ENCODE measurements at regions not wholly inside any gene's neighbourhood (a gene's known extent, or its start where the extent isn't known, plus 50 kb on each side); places are given as distances from the start of the nearest gene placed in this dataset.

GRCh38 chr2:71736986-71737385 is 283.6 kb downstream of the DYSF start:
- DNase-seq (ENCODE audit: low spot score) (no peak), ATAC-seq (no peak)
- Mint-ChIP-seq H3K36me3 (ENCODE audit: low read depth) (no peaks in the 10 kb centered on the region; the same call in 2 of the 3 replicates), H3K9me3 (peaks cover 9% of the 10 kb centered on the region), H3K27ac (no peak overlapping the region), H3K27me3 (ENCODE audit: insufficient read depth, low read depth, poor library complexity) (peaks cover 8% of the 10 kb centered on the region), H3K4me1 (no peaks in the 10 kb centered on the region; the same call in 2 of the 3 replicates), H3K4me3 (no peak overlapping the region)
- Histone ChIP-seq H3K79me2 (replicated peaks; ENCODE audit: insufficient read depth) (no peaks in the 10 kb centered on the region), H3K4me1 (ENCODE audit: insufficient read depth) (no peaks in the 10 kb centered on the region), H3K4me2 (no peak overlapping the region), H3K9me2 (ENCODE audit: insufficient read depth) (peaks cover 3% of the 10 kb centered on the region), H4K20me1 (replicated peaks; ENCODE audit: insufficient read depth) (no peaks in the 10 kb centered on the region), H3K4me3 (no peak overlapping the region), H2AFZ (no peak overlapping the region), H3K27me3 (ENCODE audit: insufficient read depth) (no peaks in the 10 kb centered on the region), H3K27ac (ENCODE audit: low read depth) (no peak overlapping the region), H3K36me3 (ENCODE audit: insufficient read depth) (no peaks in the 10 kb centered on the region), H3F3A (replicated peaks; ENCODE audit: low read depth) (no peaks in the 10 kb centered on the region)
- TF ChIP-seq, protein P1, sequence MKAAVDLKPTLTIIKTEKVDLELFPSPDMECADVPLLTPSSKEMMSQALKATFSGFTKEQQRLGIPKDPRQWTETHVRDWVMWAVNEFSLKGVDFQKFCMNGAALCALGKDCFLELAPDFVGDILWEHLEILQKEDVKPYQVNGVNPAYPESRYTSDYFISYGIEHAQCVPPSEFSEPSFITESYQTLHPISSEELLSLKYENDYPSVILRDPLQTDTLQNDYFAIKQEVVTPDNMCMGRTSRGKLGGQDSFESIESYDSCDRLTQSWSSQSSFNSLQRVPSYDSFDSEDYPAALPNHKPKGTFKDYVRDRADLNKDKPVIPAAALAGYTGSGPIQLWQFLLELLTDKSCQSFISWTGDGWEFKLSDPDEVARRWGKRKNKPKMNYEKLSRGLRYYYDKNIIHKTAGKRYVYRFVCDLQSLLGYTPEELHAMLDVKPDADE (IDR thresholded peaks at IDR 0.05): no peak
- TF ChIP-seq ZNF331 (CRISPR knock-in tag; IDR thresholded peaks at IDR 0.05; ENCODE audit: low read depth): no peak
- TF ChIP-seq, protein P2, sequence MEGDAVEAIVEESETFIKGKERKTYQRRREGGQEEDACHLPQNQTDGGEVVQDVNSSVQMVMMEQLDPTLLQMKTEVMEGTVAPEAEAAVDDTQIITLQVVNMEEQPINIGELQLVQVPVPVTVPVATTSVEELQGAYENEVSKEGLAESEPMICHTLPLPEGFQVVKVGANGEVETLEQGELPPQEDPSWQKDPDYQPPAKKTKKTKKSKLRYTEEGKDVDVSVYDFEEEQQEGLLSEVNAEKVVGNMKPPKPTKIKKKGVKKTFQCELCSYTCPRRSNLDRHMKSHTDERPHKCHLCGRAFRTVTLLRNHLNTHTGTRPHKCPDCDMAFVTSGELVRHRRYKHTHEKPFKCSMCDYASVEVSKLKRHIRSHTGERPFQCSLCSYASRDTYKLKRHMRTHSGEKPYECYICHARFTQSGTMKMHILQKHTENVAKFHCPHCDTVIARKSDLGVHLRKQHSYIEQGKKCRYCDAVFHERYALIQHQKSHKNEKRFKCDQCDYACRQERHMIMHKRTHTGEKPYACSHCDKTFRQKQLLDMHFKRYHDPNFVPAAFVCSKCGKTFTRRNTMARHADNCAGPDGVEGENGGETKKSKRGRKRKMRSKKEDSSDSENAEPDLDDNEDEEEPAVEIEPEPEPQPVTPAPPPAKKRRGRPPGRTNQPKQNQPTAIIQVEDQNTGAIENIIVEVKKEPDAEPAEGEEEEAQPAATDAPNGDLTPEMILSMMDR (conservative IDR thresholded peaks at IDR 0.05; ENCODE audit: low read depth in 2 of 2): no peak
- TF ChIP-seq JUNB (IDR thresholded peaks at IDR 0.05; ENCODE audit: unreplicated experiment): no peak
- TF ChIP-seq ZNF114 (CRISPR knock-in tag; IDR thresholded peaks at IDR 0.05): no peak
- TF ChIP-seq CREB1 (CRISPR knock-in tag; IDR thresholded peaks at IDR 0.05; ENCODE audit: low read depth): no peak
- TF ChIP-seq EZH2phosphoT487 (IDR thresholded peaks at IDR 0.05; ENCODE audit: unreplicated experiment): no peak
- TF ChIP-seq EZH2 (IDR thresholded peaks at IDR 0.05; ENCODE audit: low read depth, unreplicated experiment): no peak
- no peak for TF ChIP-seq NANOG (IDR thresholded peaks at IDR 0.05; ENCODE audit: borderline replicate concordance)
- TF ChIP-seq POLR2AphosphoS5 (IDR thresholded peaks at IDR 0.05; ENCODE audit: low read depth): no peak
- no peak for TF ChIP-seq REST (IDR thresholded peaks at IDR 0.05; ENCODE audit: unreplicated experiment)
- no peak for TF ChIP-seq STAT1 (IDR thresholded peaks at IDR 0.05; ENCODE audit: unreplicated experiment)
- TF ChIP-seq, protein P3, sequence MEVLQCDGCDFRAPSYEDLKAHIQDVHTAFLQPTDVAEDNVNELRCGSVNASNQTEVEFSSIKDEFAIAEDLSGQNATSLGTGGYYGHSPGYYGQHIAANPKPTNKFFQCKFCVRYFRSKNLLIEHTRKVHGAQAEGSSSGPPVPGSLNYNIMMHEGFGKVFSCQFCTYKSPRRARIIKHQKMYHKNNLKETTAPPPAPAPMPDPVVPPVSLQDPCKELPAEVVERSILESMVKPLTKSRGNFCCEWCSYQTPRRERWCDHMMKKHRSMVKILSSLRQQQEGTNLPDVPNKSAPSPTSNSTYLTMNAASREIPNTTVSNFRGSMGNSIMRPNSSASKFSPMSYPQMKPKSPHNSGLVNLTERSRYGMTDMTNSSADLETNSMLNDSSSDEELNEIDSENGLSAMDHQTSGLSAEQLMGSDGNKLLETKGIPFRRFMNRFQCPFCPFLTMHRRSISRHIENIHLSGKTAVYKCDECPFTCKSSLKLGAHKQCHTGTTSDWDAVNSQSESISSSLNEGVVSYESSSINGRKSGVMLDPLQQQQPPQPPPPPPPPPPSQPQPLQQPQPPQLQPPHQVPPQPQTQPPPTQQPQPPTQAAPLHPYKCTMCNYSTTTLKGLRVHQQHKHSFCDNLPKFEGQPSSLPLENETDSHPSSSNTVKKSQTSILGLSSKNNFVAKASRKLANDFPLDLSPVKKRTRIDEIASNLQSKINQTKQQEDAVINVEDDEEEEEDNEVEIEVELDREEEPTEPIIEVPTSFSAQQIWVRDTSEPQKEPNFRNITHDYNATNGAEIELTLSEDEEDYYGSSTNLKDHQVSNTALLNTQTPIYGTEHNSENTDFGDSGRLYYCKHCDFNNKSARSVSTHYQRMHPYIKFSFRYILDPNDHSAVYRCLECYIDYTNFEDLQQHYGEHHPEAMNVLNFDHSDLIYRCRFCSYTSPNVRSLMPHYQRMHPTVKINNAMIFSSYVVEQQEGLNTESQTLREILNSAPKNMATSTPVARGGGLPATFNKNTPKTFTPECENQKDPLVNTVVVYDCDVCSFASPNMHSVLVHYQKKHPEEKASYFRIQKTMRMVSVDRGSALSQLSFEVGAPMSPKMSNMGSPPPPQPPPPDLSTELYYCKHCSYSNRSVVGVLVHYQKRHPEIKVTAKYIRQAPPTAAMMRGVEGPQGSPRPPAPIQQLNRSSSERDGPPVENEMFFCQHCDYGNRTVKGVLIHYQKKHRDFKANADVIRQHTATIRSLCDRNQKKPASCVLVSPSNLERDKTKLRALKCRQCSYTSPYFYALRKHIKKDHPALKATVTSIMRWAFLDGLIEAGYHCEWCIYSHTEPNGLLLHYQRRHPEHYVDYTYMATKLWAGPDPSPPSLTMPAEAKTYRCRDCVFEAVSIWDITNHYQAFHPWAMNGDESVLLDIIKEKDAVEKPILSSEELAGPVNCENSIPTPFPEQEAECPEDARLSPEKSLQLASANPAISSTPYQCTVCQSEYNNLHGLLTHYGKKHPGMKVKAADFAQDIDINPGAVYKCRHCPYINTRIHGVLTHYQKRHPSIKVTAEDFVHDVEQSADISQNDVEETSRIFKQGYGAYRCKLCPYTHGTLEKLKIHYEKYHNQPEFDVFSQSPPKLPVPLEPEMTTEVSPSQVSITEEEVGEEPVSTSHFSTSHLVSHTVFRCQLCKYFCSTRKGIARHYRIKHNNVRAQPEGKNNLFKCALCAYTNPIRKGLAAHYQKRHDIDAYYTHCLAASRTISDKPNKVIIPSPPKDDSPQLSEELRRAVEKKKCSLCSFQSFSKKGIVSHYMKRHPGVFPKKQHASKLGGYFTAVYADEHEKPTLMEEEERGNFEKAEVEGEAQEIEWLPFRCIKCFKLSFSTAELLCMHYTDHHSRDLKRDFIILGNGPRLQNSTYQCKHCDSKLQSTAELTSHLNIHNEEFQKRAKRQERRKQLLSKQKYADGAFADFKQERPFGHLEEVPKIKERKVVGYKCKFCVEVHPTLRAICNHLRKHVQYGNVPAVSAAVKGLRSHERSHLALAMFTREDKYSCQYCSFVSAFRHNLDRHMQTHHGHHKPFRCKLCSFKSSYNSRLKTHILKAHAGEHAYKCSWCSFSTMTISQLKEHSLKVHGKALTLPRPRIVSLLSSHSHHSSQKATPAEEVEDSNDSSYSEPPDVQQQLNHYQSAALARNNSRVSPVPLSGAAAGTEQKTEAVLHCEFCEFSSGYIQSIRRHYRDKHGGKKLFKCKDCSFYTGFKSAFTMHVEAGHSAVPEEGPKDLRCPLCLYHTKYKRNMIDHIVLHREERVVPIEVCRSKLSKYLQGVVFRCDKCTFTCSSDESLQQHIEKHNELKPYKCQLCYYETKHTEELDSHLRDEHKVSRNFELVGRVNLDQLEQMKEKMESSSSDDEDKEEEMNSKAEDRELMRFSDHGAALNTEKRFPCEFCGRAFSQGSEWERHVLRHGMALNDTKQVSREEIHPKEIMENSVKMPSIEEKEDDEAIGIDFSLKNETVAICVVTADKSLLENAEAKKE (CRISPR knock-in tag; IDR thresholded peaks at IDR 0.05): no peak
